H4 (cell line): ENCODE measurements at regions not wholly inside any gene's neighbourhood (a gene's known extent, or its start where the extent isn't known, plus 50 kb on each side); places are given as distances from the start of the nearest gene placed in this dataset.
"Not testable (repeated sequence)": the region's sequence is repeated elsewhere in the genome, so short reads cannot be mapped to it uniquely, and the experiment has no call there.

Experiments used
- DNase-seq: peaks from one replicate; pipeline ENCODE4 v3.0.0-alpha.2; 2015; ENCODE audit warnings: low spot score

DNA sequence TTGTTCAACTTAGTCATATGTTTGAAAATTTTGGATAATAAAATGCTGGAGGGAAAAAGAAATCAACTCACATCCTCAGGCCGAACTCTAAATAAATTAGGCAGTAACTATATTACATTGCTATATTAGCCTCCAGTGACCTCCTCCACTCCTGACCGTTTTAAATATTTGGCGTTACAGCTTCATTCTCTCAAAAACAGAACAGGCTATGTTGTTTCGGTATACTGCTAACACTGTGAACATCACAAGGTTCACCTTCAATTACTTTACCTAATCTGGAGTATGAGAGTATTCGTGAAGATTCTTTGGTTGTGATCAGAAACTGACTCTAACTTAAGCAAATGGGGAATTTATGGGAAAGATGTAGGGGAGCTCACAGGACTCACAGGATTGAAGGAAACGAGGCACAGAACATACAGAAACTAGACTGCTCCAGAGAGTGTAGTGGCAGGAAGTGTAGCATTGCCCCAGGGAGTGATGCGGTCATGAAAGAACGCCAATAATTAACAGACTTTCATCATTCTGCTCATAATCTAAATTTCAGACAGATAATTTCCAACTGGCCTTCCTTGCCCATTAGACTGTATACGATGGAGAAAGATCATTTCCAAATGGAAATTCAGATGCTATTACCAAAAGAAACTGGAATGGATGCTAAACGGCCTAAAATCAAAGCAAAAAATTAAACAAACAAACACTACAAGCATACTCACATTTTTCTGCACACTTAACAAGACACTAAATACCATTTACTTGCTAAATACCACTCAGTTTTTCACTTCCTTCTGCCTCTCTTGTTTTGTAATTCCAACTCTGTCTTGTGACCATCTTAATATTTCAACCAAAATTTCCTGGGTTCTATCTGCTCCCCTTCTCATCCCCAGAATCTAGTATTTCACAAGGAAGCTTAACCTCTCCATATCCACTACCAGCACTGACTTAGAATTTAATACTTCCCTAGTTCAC is 110.1 kb upstream of the LPAR1 start:
- no peak for DNase-seq

- DNase-seq: no peak
Measured at GRCh38 chr9:111147041-111147440, 108.8 kb upstream of the LPAR1 start.

DNA sequence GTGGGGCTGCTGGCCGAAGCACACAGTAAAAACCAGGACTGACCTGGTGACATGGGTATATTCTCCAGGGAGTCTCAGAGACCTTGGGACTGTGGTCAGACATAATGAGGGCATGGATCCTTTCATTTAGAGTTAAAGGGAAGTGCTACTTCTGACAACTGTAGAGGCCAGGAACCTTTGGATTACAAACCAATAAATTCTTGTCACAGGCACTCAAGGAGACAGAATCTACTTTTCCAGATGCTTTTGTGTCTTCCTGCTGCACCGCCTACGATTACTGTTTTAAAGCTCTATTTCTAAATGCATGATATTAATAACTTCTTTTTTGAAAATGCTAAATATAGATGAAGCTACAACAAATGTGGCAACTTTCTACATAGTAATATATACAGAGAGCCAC is 106.5 kb upstream of the LPAR1 start:
- no peak for DNase-seq

DNA sequence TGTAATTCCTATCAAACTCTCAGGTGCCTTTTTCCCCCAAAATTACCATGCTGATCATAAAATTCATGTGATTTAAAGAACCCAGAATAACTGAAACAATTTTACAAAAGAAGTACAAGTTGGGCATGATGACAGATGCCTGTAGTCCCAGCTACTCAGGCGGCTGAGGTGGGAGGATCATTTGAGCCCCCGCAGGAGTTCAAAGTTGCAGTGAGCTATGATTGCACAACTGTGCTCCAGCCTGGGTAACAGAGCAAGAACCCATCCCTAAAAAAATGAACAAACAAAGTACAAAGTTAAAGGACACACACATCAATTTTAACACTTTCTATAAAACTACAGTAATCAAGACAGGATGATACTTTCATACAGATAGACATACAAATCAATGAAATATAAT is 97.9 kb upstream of the LPAR1 start:
- DNase-seq: no peak

DNA sequence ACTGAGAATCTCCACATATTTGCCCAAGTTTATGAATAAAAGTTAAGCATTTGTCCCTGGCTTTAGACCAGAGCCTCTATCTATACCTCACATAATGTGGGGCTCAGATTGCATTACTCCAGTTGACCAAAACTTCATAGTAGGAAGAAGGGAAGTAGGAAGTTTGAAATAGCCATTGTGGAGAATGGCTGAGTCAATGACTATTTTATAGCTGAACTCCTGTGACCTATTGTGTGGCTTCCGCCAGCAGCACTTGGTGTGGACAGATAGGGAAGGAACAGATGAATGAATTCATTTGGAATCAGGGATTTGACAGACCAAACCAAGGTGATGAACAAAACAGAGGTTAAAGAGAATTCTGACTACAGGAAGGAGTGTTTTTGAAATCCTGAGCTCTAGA is 92.9 kb upstream of the LPAR1 start:
- no peak for DNase-seq

DNA sequence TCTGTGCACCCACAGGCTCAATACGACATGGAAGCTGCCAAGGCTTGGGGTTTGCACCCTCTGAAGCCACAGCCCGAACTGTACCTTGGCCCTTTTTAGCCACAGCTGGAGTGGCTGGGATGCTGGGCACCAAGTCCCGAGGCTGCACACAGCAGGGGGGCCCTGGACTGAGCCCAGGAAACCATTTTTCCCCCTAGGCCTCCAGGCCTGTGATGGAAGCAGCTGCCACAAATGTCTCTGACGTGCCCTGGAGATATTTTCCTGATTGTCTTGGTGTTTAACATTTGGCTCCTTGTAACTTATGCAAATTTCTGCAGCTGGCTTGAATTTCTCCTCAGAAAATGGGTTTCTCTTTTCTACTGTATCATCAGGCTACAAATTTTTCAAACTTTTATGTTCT is 82.3 kb upstream of the LPAR1 start:
- DNase-seq: no peak

DNA sequence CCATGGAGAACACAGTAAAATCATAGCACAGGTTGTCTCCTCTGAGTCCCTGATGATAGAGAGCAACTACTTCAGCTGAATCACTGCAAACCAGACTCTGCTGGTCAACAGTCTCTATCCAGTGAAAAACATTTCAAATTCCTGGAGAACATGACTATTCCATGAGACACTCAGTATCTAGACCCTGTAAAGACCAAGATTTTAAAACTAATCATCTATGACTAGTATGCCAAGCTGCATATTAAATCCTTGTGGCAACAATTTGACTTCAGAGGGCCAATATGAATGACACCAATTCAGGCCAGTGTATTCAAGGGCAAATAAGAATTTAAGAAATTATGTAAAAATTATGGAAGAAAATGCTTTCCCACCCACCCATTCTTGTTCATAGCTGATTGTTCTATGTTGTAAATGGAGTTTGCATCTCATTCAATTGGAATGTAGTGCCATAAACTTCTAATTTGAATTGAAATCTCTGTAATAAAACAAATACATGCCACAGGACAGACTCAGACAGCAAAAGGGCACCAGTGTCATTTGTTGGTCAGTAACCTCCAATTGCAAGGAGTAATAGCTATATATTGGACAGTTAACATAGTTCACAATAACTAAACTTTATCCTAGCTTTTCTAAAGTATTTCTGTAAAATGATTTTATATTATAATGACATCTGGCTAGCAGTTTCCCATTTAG is 80.1 kb upstream of the LPAR1 start:
- no peak for DNase-seq

- DNase-seq: no peak
Measured at GRCh38 chr9:111114486-111114885, 76.2 kb upstream of the LPAR1 start.

GRCh38 chr9:111113712-111114111 is 75.4 kb upstream of the LPAR1 start:
- no peak for DNase-seq

GRCh38 chr9:111110805-111111204 is 72.5 kb upstream of the LPAR1 start:
- no peak for DNase-seq

DNA sequence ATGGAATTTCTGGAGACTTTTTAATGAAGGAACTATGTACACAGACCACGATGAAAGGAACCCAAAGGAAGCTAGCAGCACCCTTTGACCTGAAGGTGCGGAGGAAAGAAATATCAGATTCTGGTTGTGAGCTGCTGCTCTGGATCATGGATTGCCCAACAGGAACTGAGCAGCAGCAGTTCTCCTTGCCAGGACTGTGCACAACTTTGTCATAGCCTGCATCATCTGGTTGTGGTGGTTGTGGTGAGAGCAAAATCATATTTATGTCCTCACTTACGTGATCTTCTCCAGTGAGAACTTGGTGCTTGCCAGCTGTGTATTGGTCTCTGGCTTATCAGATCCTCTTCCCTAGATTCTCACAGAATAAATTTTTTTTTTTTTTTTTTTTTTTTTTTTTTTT is 70.7 kb upstream of the LPAR1 start:
- DNase-seq: peak; percentile 18

- DNase-seq: no peak
Measured at GRCh38 chr9:111107141-111107540, 68.9 kb upstream of the LPAR1 start.

DNA sequence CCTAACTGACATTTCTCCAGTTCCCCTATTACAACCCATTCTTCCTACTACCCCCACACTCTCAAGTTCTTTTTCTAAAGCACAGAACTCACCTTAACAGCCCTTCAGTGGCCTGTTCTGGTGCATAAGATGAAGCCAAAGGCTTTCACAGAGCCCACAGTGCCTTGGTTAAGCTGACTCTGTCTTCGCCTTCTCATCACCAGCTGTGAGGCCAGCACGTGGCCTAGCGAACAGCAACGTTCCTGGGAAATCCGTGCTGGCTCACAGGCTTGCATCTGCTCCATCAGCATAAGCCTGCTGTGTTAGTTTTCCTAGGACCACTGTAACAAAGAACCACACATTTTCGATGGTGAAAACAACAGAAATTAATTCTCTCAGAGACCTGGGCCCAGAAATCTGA is 67.9 kb upstream of the LPAR1 start:
- no peak for DNase-seq

DNA sequence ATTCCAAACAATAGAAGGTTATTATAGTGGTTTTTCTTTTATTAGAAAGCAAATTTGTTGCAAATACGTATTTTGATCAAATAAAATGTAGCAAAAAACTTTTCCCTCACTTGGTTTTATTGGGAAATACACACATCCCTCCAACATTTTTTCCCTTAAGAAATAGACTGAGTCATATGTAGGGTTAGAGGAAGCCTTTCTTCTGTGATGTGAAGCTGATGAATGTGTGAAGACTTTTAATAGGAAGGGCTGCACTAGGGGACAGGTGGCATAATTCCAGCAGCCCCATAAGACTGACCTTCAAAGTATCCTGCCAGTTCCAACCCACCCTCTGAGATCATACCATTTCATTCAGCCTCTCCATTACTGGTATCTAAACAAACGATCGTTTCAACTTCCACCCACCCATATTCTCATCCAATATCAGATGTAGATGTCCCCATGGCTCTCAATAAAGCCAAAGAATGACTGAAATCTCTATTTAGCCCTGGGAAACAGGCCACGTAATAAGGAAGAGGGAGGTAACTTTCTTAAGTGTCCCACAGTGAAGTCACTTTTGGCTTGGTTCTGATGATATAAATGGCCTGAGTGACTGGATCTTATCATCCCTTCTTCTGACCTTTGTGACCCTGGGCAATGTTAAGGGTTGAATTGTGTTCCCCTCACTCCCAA is 64.7 kb upstream of the LPAR1 start:
- DNase-seq: no peak

GRCh38 chr9:111099199-111100008 is 61.1 kb upstream of the LPAR1 start:
- DNase-seq: no peak

- DNase-seq: no peak
Measured at GRCh38 chr9:111098093-111098492, 59.8 kb upstream of the LPAR1 start.

GRCh38 chr9:111096051-111096450 is 57.8 kb upstream of the LPAR1 start:
- DNase-seq: no peak

DNA sequence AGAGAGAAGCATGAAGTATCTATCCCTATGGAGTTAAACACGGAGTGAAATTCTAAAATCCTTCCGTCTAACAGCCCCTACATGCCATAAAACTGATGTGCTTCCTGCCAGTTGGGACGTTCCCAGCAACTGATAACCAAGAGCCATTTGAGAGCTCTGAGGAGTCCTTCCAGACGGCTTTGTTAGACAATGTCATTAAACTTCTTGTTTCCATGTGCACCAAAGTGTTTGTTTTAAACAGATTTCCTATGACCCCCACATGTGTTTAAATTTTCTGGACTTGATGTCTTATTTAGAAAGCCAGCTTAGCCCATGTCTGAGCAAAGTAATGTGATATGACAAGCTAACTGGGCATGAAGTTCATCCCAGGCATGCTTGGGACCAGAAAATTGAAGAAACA is 57.2 kb upstream of the LPAR1 start:
- no peak for DNase-seq

DNA sequence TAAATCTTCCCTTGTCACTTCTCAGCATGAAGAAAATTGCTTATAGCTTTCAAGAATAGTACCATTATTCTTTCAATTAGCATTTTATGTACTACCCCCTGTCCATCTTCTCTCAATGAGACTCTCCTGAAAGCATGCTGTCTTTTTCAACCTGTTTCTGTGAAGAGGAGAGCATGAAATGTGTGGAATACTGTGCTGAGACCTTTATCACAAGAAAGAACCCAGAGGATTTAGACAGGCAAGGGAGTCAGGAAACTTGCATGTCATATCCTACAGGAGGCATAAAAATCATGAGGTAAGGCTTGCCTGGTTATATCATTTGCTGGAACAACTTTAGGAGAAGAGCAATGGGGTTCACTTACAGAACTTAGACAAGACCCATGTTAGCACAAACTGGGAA is 56.7 kb upstream of the LPAR1 start:
- DNase-seq: no peak

DNA sequence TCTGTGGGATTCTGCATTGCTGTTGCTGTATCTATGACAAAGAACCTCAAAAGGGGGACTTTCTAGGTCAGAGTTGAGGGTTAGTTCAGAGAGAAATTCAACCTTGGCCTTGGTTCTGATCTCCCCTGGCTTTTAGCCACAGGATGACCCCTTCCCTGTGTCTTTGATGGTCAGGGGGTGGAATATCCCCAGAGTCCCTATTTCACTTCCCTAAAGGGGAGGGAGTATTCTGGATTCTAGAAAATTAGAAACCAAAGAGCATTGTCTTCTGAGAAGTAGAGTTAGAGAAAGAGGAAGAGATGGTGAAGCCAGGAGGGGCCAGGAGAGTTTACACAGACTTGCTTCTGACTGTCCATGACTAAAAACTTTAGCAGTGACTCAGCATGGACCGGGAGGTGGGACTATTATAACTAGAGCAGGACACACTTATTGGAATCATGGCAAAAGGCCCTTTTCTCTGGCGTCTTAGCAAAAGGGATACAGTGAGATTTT is 56.2 kb upstream of the LPAR1 start:
- peak; percentile 44 for DNase-seq

GRCh38 chr9:111092167-111092566 is 53.9 kb upstream of the LPAR1 start:
- not testable (repeated sequence) for DNase-seq
